Ascending aorta (tissue), 2 donors: ENCODE measurements at regions not wholly inside any gene's neighbourhood (a gene's known extent, or its start where the extent isn't known, plus 50 kb on each side); places are given as distances from the start of the nearest gene placed in this dataset.

Experiments
- DNase-seq, 2 donors: peaks; one replicate each; pipeline ENCODE4 v3.0.0-alpha.2; 2019; ENCODE audit warnings: low spot score in 2 of 2
- H3K27ac ChIP-seq, 2 donors: fragments of 200-600 bp; sonication (generic); one replicate each; pipeline ENCODE4 v1.5.1; 2016 to 2017; ENCODE audit warnings: mild to moderate bottlenecking in 1 of 2
- H3K27me3 ChIP-seq: fragments of 200-600 bp; sonication (generic); one replicate; pipeline ENCODE4 v1.5.1; 2017
- H3K36me3 ChIP-seq, 2 donors: fragments of 200-600 bp; sonication (generic); one replicate each; pipeline ENCODE4 v1.5.1; 2016
- H3K4me1 ChIP-seq, 2 donors: fragments of 200-600 bp; sonication (generic); one replicate each; pipeline ENCODE4 v1.5.1; 2016 to 2017; ENCODE audit warnings: mild to moderate bottlenecking in 1 of 2
- H3K4me3 ChIP-seq, 2 donors: fragments of 200-600 bp; sonication (generic); one replicate each; pipeline ENCODE4 v1.5.1; 2016 to 2017; ENCODE audit warnings: mild to moderate bottlenecking in 1 of 2
- H3K9me3 ChIP-seq, 2 donors: fragments of 200-600 bp; sonication (generic); one replicate each; pipeline ENCODE4 v1.5.1; 2016
- CTCF ChIP-seq, 3 experiments: fragments of 200-600 bp in 2 of 3; fragments of 450-650 bp in 1 of 3; sonication (generic) in 2 of 3; IDR thresholded peaks; one replicate each; pipeline ENCODE4 v1.5.1; 2016 to 2019; ENCODE audit warnings: antibody characterized with exemption in 3 of 3, mild to moderate bottlenecking in 1 of 3, moderate library complexity in 1 of 3
- intact Hi-C: fragments of 100-400 bp; cut with DNase I; formaldehyde crosslinking; loops from one replicate; pipeline ENCODE4 v1.15.1; 2023

GRCh38 chr12:25808604-25809003 lies 149.9 kb upstream of the RASSF8 start:
- no peaks in the 10 kb centered on the region for H3K4me1 ChIP-seq
- H3K4me3 ChIP-seq: no peak overlapping the region
- DNase-seq: no peak
- no peaks in the 10 kb centered on the region for H3K36me3 ChIP-seq
- no peak for TF ChIP-seq CTCF (IDR thresholded peaks at IDR 0.05)
- no peaks in the 10 kb centered on the region for H3K27me3 ChIP-seq
- no peak overlapping the region for H3K27ac ChIP-seq
- intact Hi-C loops: no loop called here
- H3K9me3 ChIP-seq: no peaks in the 10 kb centered on the region

GRCh38 chr12:25810683-25811082 lies 147.8 kb upstream of the RASSF8 start:
- DNase-seq: no peak
- intact Hi-C loops: no loop called here
- no peaks in the 10 kb centered on the region for H3K27me3 ChIP-seq
- no peak for TF ChIP-seq CTCF (IDR thresholded peaks at IDR 0.05)
- H3K4me1 ChIP-seq: no peaks in the 10 kb centered on the region
- H3K9me3 ChIP-seq: no peaks in the 10 kb centered on the region
- H3K4me3 ChIP-seq: no peak overlapping the region
- no peak overlapping the region for H3K27ac ChIP-seq
- H3K36me3 ChIP-seq: no peaks in the 10 kb centered on the region

GRCh38 chr12:25811656-25812126 lies 146.8 kb upstream of the RASSF8 start:
- H3K9me3 ChIP-seq: no peaks in the 10 kb centered on the region
- no peak for TF ChIP-seq CTCF (IDR thresholded peaks at IDR 0.05)
- no peak overlapping the region for H3K27ac ChIP-seq
- H3K4me1 ChIP-seq: no peaks in the 10 kb centered on the region
- H3K27me3 ChIP-seq: no peaks in the 10 kb centered on the region
- H3K4me3 ChIP-seq: no peak overlapping the region
- H3K36me3 ChIP-seq: no peaks in the 10 kb centered on the region
- no peak for DNase-seq
- intact Hi-C loops: no loop called here

GRCh38 chr12:25812295-25812694 lies 146.2 kb upstream of the RASSF8 start:
- no peak overlapping the region for H3K27ac ChIP-seq
- no peaks in the 10 kb centered on the region for H3K27me3 ChIP-seq
- H3K36me3 ChIP-seq: no peaks in the 10 kb centered on the region
- intact Hi-C loops: no loop called here
- no peaks in the 10 kb centered on the region for H3K9me3 ChIP-seq
- H3K4me3 ChIP-seq: no peak overlapping the region
- DNase-seq: no peak
- H3K4me1 ChIP-seq: no peaks in the 10 kb centered on the region
- TF ChIP-seq CTCF (IDR thresholded peaks at IDR 0.05): no peak

- no peak for DNase-seq
- Histone ChIP-seq H3K4me1 (no peaks in the 10 kb centered on the region), H3K9me3 (no peaks in the 10 kb centered on the region), H3K27ac (no peak overlapping the region), H3K36me3 (no peaks in the 10 kb centered on the region), H3K27me3 (no peaks in the 10 kb centered on the region), H3K4me3 (no peak overlapping the region)
- TF ChIP-seq CTCF (IDR thresholded peaks at IDR 0.05): no peak
- intact Hi-C loops: no loop called here
These were observed 144.6 kb upstream of the RASSF8 start for GRCh38 chr12:25813843-25814242.

- no peak overlapping the region for H3K4me3 ChIP-seq
- H3K36me3 ChIP-seq: no peaks in the 10 kb centered on the region
- no peak for DNase-seq
- intact Hi-C loops: no loop called here
- no peak for TF ChIP-seq CTCF (IDR thresholded peaks at IDR 0.05)
- H3K4me1 ChIP-seq: no peaks in the 10 kb centered on the region
- no peaks in the 10 kb centered on the region for H3K9me3 ChIP-seq
- H3K27ac ChIP-seq: no peak overlapping the region
- H3K27me3 ChIP-seq: no peaks in the 10 kb centered on the region
These were observed 141.8 kb upstream of the RASSF8 start for GRCh38 chr12:25816637-25817036.
